ENCODE measurements at regions not wholly inside any gene's neighbourhood (a gene's known extent, or its start where the extent isn't known, plus 50 kb on each side); places are given as distances from the start of the nearest gene placed in this dataset.

DNA sequence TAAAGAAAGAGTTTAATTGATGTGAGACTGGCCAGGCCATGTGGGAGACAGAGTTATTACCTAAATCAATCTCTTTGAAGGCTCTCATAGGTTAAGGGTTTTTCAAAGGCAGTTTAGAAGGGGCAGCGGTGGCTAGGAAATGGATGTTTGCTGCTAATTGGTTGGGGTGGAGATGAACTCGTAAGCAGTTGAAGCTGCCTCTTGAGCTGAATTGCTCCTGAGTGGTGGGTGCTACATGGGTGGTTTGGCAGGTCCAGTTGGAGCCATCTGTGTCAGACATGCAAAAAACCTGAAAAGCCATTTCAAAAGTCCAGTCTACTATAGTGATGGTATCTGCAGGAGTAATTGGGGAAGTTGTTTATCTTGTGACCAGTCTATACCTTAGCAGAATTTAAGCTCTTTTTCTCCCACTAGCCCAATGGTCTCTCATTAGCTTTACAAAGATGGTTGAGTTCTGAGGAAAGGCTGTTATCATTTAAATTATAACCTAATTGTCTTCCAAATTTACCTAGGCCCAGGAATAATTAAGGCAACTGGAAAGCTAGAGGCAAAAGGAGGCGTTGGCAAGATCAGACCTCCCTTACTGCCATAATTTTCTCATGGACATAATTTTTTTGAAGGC, 762.4 kb upstream of the FRG1 start:
- TF ChIP-seq POLR2A (IDR thresholded peaks at IDR 0.05; ENCODE audit: low read depth, low read length) (no peak), POLR2AphosphoS5 (IDR thresholded peaks at IDR 0.05; ENCODE audit: low read depth, low read length) (no peak)

Data from GM12892 (cell line).